ENCODE measurements at regions not wholly inside any gene's neighbourhood (a gene's known extent, or its start where the extent isn't known, plus 50 kb on each side); places are given as distances from the start of the nearest gene placed in this dataset.

DNA sequence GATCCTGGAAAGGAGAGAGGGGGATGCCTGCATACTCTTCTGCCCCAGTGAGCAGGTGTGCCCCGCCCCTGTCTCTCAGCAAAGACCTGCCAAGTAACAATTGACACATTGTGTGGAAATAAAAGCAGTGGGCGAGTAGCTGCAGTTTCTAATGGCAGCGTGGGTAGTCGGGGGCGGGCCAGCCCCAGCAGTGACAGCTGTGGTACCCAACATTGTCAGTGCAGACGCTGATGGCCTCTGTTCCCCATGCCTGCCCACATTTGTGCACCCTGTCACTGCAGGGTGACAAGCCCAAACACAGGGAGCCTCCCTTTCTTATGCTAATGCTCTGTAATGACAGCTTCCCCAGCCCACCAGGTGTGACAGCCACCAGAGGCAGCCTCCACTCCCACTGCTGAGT is 491.7 kb downstream of the DHX35 start:
- no peak overlapping the region for H3K4me3 ChIP-seq (ENCODE audit: low read depth, low read length)
- no peak for TF ChIP-seq CTCF (conservative IDR thresholded peaks at IDR 0.05; ENCODE audit: low read depth, low read length)
- no peak for DNase-seq (ENCODE audit: low read depth)

DNA sequence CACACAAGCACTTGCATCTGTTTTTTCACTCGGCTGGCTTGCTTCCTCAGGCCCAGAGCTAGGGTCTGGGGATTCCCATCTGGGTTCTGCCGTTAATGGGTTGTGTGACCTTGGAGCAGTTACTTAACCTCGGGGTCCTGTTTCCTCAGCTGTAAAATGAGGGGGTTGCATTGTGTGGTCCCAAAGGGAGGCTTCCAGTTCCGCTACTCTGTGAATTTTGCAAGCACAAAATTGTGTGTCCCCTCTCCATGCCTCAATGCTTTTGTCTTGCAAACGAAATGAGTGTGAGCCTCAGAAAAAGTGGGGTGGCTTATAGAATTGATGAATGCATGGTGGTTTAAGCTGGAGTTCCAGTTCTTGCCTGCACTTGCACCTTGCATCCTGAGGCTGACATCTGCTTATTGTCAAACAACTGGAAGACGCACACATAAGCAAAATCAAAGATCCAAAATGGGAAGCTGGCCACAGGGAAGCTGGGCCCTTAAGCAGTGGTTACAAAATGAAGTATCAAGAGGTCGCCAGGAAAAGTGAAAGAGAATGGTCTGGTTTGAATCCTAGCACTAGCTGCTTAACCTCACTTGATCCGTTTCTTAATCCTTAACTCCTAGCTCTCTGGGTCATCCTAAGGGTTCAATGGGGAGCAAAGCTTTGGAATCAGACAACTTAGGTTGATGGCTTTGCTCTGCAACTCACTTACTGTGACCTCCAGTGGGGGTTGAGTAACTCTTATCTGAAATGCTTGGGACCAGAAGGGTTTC is 490.6 kb downstream of the DHX35 start:
- no peak overlapping the region for H3K4me3 ChIP-seq (ENCODE audit: low read depth, low read length)
- no peak for TF ChIP-seq CTCF (conservative IDR thresholded peaks at IDR 0.05; ENCODE audit: low read depth, low read length)
- no peak for DNase-seq (ENCODE audit: low read depth)

GRCh38 chr20:39451386-39451785 is 489.2 kb downstream of the DHX35 start:
- DNase-seq (ENCODE audit: low read depth) = no peak
- no peak for TF ChIP-seq CTCF (conservative IDR thresholded peaks at IDR 0.05; ENCODE audit: low read depth, low read length)
- no peak overlapping the region for H3K4me3 ChIP-seq (ENCODE audit: low read depth, low read length)

- DNase-seq (ENCODE audit: low read depth) = no peak
- H3K4me3 ChIP-seq (ENCODE audit: low read depth, low read length) = no peak overlapping the region
- no peak for TF ChIP-seq CTCF (conservative IDR thresholded peaks at IDR 0.05; ENCODE audit: low read depth, low read length)
Measured at GRCh38 chr20:39446397-39446796, 484.3 kb downstream of the DHX35 start.

- H3K4me3 ChIP-seq (ENCODE audit: low read depth, low read length) = no peak overlapping the region
- TF ChIP-seq CTCF (conservative IDR thresholded peaks at IDR 0.05; ENCODE audit: low read depth, low read length) = no peak
- no peak for DNase-seq (ENCODE audit: low read depth)
Measured at GRCh38 chr20:39445095-39445494, 483.0 kb downstream of the DHX35 start.

- TF ChIP-seq CTCF (conservative IDR thresholded peaks at IDR 0.05; ENCODE audit: low read depth, low read length) = no peak
- DNase-seq (ENCODE audit: low read depth) = no peak
- no peak overlapping the region for H3K4me3 ChIP-seq (ENCODE audit: low read depth, low read length)
Measured at GRCh38 chr20:39433466-39433865, 471.3 kb downstream of the DHX35 start.

Data from epithelial cell of proximal tubule (primary cell).